WTC11 (cell line): ENCODE measurements at regions not wholly inside any gene's neighbourhood (a gene's known extent, or its start where the extent isn't known, plus 50 kb on each side); places are given as distances from the start of the nearest gene placed in this dataset.

Experiments
- CREM ChIP-seq: sonication (generic); formaldehyde crosslinking; IDR thresholded peaks from 2 replicates; pipeline ENCODE4 v1.8.1; 2022; ENCODE audit warnings: mild to moderate bottlenecking, missing genetic modification reagents, moderate library complexity
- CTCF ChIP-seq: fragments of 200-600 bp; IDR thresholded peaks from 2 replicates; pipeline ENCODE4 v1.8.0; 2022; ENCODE audit warnings: antibody characterized with exemption
- ESRRA ChIP-seq: sonication (generic); formaldehyde crosslinking; IDR thresholded peaks from 2 replicates; pipeline ENCODE4 v1.8.1; 2022; ENCODE audit warnings: mild to moderate bottlenecking, missing genetic modification reagents, borderline replicate concordance
- ETV6 ChIP-seq: sonication (generic); formaldehyde crosslinking; IDR thresholded peaks from 2 replicates; pipeline ENCODE4 v1.8.1; 2022; ENCODE audit warnings: mild to moderate bottlenecking, missing genetic modification reagents
- MAX ChIP-seq: sonication (generic); formaldehyde crosslinking; IDR thresholded peaks from 2 replicates; pipeline ENCODE4 v1.8.0; 2022; ENCODE audit warnings: mild to moderate bottlenecking, missing genetic modification reagents
- PRRX2 ChIP-seq: fragments of 250-450 bp; sonication (Bioruptor Pico); IDR thresholded peaks from 2 replicates; pipeline ENCODE4 v1.8.0; 2021; ENCODE audit warnings: mild to moderate bottlenecking
- USF2 ChIP-seq: sonication (generic); formaldehyde crosslinking; IDR thresholded peaks from 2 replicates; pipeline ENCODE4 v1.8.1; 2023; ENCODE audit warnings: mild to moderate bottlenecking, missing genetic modification reagents, moderate library complexity
- ZBTB21 ChIP-seq: sonication (generic); formaldehyde crosslinking; IDR thresholded peaks from 2 replicates; pipeline ENCODE4 v1.8.1; 2023; ENCODE audit warnings: mild to moderate bottlenecking, missing genetic modification reagents, borderline replicate concordance

GRCh38 chr2:43123981-43124686 lies 102.3 kb downstream of the ZFP36L2 start:
- TF ChIP-seq ZBTB21 (CRISPR knock-in tag) = no peak
- TF ChIP-seq ETV6 (CRISPR knock-in tag) = no peak
- TF ChIP-seq CTCF = no peak
- TF ChIP-seq PRRX2 = no peak
- TF ChIP-seq CREM (CRISPR knock-in tag) = no peak
- TF ChIP-seq ESRRA (CRISPR knock-in tag) = no peak
- TF ChIP-seq MAX (CRISPR knock-in tag) = no peak
- TF ChIP-seq USF2 (CRISPR knock-in tag) = no peak
